Ovary (tissue), 3 donors: ENCODE measurements at regions not wholly inside any gene's neighbourhood (a gene's known extent, or its start where the extent isn't known, plus 50 kb on each side); places are given as distances from the start of the nearest gene placed in this dataset.

ENCODE experiments used
- CTCF ChIP-seq, 3 donors: fragments of 450-650 bp in 2 of 3; fragments of 200-600 bp in 1 of 3; IDR thresholded peaks; one replicate each; pipeline versions ENCODE4 v1.5.1 to v1.8.0; 2016 to 2022; ENCODE audit warnings: antibody characterized with exemption in 3 of 3, mild to moderate bottlenecking in 1 of 3
- EP300 ChIP-seq: sonication (generic); formaldehyde crosslinking; IDR thresholded peaks from one replicate; pipeline ENCODE4 v1.6.1; 2017; ENCODE audit warnings: antibody characterized with exemption
- POLR2A ChIP-seq: fragments of 450-650 bp; IDR thresholded peaks from one replicate; pipeline ENCODE4 v1.6.1; 2017; ENCODE audit warnings: antibody characterized with exemption, mild to moderate bottlenecking, moderate library complexity
- donor health status: DM: no; HTN: no; CAD: no.

DNA sequence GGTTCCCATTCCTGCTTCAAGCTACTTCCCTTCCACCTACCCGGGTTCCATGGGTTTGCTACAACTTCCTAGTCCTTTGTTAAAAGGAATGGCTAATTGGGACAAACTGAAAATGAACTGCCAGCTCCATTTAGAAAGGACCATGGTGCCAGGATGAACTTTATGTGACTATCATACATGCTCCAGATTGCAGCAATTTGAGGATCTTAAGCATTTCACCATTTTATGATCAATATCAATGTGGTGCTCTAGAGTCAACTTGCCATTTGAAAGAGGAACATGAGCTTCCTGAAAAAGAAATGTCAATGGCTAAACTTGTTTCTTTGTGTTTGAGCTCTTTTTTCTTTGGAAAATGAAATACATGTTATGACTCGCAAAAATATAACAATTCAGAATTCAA is 92.7 kb upstream of the IL15 start:
- TF ChIP-seq CTCF (IDR thresholded peaks at IDR 0.05) = no peak
- TF ChIP-seq POLR2A = no peak
- no peak for TF ChIP-seq EP300
